Activated T-cell treated with anti-CD3 and anti-CD28 coated beads, Interleukin-2, amount 50 U/mL, for 48 hours (primary cell): ENCODE measurements at regions not wholly inside any gene's neighbourhood (a gene's known extent, or its start where the extent isn't known, plus 50 kb on each side); places are given as distances from the start of the nearest gene placed in this dataset.
"Not testable (repeated sequence)": the region's sequence is repeated elsewhere in the genome, so short reads cannot be mapped to it uniquely, and the experiment has no call there.

Source experiments
- DNase-seq, 2 experiments: peaks; one replicate each; pipeline ENCODE4 v3.0.0-alpha.2; 2020

GRCh38 chr17:53475002-53475401 lies 347.7 kb upstream of the KIF2B start:
- no peak for DNase-seq

- no peak for DNase-seq
Observed at GRCh38 chr17:53472586-53472985, 350.1 kb upstream of the KIF2B start.

DNA sequence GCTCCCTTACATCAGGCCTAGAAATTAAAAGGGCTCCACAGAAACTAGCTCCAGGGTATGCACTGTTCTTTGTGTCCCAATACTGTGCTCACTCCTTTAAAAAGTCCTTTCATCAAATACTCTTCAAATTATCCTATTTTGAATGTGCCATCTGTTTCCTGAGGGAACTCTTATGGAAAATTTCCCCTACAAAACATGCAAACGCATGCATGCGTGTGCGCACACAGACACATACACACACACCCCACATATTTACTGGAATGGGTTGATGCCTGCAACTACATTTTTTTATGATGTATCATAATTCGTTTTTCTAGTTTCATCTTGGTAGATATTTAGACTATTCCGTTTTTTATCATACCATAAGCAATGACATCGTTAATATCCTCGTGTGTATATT lies 351.2 kb upstream of the KIF2B start:
- no peak for DNase-seq

- no peak for DNase-seq
Observed at GRCh38 chr17:53470626-53471025, 352.1 kb upstream of the KIF2B start.

- DNase-seq = no peak
Observed at GRCh38 chr17:53466733-53467132, 356.0 kb upstream of the KIF2B start.

- DNase-seq = not testable (repeated sequence)
Observed at GRCh38 chr17:53464396-53464795, 358.3 kb upstream of the KIF2B start.

DNA sequence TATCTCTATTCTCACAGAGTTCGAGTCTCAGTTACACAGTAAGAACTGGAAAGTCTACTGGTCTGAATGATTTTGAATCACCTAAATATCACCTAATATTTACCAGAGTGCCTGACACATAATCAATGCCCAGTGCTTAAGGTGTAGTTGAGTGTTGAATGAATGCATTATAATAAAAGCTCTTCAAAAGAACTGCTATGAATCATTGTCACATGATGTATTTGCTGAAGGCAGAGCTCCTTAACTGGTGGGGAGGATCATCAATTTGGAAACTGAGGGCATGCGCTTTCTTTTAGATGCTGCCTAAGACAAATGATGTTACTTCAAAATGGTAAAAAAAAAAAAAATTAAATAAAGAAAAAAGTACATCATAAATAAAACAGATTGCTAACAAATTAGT lies 359.4 kb upstream of the KIF2B start:
- no peak for DNase-seq

DNA sequence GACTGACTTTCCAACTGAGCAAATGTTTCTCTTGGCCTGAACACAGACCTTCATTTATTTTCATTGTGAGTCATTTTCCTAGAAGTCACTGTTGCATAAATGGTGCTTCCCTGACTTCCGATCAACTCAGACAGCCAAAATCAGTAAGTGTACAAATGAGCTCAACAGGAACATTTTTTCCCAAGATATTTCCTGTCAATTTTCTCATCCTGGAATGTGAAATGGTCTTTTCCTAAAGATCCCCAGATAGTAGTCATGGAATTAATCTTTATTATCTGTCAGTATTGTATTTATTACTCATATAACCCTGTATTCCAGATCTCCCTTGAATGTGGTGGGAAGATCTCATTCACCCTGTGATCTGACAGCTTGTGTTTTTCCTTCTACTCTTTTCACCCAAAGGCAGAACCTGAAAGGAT lies 360.3 kb upstream of the KIF2B start:
- DNase-seq = no peak

DNA sequence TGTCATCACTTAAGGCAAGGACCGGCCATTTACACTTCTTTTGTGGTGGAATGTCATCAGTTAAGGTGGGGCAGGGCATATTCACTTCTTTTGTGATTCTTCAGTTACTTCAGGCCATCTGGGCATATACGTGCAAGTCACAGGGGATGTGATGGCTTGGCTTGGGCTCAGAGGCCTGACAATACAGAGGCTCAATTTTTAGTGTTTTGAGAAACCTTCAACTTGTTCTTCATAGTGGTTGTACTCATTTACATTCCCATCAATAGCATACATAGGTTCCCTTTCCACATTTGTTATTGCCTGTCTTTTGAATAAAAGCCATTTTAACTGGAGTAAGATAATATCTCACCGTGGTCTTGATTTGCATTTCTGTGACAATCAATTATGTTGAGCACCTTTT lies 366.8 kb upstream of the KIF2B start:
- DNase-seq = not testable (repeated sequence)

GRCh38 chr17:53454337-53454736 lies 368.4 kb upstream of the KIF2B start:
- no peak for DNase-seq

DNA sequence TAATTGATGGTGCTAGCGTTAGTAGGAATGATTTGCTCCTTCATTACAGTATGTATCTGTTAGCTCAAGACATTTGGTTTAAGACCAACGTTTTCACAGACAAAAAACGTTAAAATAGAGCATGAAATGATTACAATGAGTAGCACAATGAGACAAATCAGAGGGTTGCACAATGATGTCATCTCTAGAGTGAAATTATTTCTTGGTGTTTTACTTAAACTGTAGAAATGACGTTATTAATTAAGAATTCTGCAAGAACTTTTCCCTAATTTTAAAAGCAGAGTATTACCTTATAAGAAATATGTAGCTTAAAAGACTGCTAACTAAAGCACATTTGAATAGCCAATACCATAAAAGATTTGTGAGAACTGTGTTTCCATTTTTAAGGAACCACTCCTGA lies 373.4 kb upstream of the KIF2B start:
- no peak for DNase-seq

DNA sequence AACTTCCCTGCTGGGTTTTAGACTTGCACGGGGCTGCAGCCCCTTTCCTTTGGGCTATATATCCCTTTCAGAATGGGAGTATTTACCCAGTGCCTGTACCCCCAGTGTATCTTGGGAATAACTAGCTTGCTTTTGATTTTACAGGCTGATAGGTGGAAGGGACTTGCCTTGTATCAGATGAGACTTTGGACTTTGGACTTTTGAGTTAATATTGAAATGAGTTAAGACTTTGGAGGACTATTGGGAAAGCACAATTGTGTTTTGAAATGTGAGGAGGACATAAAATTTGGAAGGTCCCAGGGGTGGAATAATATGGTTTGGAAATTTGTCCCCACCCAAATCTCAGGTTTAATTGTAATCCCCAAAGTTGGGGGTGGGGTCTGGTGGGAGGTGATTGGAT lies 393.8 kb upstream of the KIF2B start:
- no peak for DNase-seq

DNA sequence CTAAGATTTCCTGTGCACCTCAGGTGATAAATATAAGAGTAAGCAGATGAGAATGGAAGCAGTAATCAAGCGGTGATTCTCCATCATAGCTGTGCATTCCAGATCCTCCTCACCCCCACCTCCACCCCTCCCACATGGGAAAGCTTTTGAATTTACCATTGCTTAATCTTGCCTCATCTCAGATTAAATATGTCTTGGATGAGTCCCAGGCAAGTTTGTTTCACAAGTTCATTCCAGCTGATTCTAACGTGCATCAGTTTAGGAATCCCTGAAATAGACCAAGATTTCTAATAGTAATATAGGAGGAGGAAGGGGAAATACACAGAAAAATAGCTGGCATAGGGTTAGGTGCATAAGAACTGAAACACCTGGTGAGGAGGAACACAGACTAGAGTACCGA lies 396.2 kb upstream of the KIF2B start:
- no peak for DNase-seq

DNA sequence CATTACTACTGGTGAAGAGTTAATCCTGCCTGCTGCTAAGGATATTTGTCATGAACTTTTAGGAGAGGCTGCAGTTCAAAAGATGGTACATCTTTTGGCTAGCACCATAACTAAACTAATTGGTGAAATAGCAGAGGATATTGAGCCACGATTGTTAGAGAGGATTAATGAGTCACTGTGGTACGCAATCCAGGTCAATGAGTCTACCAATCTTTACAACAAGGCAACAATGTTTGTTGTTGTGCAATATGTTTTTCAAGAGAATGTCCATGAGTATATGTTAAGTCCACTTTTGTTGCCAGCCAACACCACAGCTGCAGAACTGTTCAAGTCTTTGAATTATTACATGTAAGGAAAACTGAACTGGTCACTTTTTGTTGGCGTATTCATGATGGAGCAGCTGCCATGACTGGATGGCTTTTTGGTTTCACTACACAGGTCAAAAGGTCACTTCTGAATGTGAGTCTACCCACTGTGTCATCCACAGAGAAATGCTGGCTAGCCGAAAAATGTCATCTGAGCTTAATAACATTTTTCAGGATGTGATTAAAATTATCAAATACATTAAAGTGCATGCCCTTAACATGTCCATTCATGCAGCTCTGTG lies 402.6 kb upstream of the KIF2B start:
- DNase-seq = no peak

GRCh38 chr17:53409588-53409987 lies 413.1 kb upstream of the KIF2B start:
- no peak for DNase-seq

GRCh38 chr17:53406907-53407306 lies 415.8 kb upstream of the KIF2B start:
- DNase-seq = no peak

DNA sequence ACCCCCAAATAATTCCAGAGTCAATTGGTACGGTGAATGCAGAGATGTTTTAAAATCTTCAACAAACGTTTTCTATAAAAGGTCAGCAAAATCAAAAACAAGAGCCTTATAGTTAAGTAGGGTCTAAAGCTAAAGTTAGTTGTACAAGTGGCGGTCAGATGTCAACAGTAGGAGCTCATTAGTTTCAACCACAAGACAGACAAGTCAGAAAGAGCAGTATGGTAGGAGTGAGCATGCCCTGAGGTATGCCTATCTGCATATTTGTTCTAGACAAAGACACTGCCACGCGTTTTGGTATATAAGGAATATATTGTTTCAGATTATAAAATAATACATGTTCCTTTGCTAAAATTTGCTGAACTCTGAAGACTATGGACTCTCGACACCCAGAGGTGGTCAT lies 431.5 kb upstream of the KIF2B start:
- no peak for DNase-seq

DNA sequence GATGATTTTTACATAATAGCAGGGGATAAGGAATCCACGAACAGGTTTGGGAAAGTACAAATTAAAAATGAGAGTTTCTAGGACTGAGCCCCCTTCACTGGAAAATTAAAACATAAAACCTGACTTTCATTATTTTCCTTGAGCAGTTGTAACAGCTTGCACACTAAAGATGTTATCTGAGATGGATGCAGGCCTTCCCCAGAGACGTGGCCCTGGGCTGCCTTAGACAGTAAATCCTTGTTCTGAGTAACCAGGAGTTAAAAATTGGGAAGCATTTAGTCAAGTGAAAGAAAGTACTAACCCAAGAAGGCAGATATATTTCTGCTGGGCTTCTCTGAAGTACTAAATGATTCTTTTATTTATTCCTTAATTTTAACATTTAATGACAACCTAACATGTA lies 432.2 kb upstream of the KIF2B start:
- no peak for DNase-seq

DNA sequence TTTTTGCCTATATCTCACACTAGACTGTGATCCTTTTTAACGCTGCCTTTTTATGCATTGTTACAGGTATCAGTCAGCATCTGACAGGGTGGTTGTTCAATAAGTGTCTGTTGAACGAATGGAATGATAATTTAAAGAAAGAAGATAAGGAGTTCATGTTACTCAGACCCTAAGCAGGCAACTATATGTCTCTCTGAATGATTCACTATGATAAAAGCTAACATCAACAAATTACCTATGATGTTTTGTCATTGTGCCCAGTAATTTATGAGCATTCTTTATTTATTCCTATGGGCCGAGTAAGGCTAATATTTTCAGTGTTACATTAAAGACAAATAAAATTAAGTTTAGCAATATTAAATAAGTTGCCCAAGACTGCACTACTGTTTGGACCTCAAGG lies 435.0 kb upstream of the KIF2B start:
- no peak for DNase-seq

GRCh38 chr17:53353919-53354351 lies 468.8 kb upstream of the KIF2B start:
- DNase-seq = no peak

GRCh38 chr17:53344778-53345177 lies 477.9 kb upstream of the KIF2B start:
- no peak for DNase-seq

DNA sequence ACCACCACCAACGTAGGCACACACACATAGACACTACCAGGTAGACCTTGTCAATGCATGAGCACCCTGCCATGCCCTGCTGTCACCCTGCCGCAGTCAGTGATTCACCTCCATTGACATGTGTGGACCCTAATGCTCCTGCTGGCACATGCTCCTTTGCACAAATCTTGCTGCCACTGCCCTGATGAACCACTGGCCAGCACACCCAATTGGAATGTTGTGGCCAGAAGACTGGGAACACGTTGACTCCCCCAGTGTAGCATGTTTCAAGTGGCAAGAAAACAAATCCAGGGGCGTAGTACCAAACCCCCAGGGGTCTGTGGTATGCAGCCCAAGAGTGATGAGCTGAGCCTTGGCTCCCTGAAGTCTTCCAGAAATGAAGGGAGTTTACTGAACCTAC lies 486.4 kb upstream of the KIF2B start:
- no peak for DNase-seq

GRCh38 chr17:53335443-53335842 lies 487.3 kb upstream of the KIF2B start:
- DNase-seq = no peak

DNA sequence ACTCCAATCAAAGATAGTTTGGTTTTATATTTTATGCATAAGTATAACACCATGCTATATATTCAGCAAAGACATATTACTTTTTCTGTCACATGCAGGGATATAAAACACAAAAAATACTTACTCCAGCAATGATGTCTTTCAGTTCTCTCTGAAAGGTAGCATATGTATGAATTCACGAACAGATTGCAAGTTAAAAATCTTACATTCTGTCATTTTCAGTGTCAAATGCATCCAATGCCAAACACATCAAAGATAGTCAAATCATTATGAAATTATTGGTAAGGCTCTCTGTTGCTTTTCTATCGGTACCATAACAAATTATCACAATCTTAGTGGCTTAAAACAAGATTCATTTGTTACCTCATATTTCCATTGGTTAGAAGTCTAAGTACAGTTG lies 492.0 kb upstream of the KIF2B start:
- DNase-seq = no peak

DNA sequence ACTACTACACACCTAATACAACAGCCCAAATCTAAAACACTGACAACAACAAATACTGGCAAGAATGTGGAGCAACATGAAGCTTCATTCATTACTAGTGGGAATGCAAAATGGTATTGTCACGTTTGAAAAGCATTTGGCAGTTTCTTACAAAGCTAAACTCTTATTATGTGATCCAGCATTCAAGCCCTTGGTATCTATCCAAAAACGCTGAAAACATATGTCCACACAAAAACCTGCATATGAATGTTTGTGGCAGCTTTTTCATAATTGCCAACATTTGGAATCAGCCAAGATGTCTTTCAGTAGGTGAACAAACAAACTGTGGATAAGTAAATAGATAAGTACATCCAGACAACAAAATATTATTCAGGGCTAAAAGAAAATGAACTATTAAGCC lies 501.1 kb upstream of the KIF2B start:
- no peak for DNase-seq

GRCh38 chr17:53319947-53320346 lies 502.8 kb upstream of the KIF2B start:
- DNase-seq = no peak
